ENCODE measurements at regions not wholly inside any gene's neighbourhood (a gene's known extent, or its start where the extent isn't known, plus 50 kb on each side); places are given as distances from the start of the nearest gene placed in this dataset.

DNA sequence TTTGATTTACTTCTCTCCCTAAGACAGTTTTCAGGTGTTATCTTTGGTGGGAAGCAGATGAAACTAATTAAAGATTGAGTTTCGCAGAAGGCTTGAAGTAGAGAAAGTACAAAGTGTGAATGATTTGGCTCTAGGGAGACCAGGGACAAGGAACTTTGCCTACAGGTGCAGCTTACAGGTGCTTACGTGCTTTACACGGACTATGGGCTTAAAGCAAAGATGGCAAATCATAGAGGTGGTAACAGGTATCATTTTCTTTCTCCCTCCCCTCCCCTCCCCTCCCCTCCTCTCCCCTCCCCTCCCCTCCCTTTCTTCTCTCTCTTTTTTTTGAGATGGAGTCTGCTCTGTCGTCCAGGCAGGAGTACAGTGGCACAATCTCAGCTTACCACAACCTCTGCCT is 136.3 kb downstream of the SLC35B3 start:
- TF ChIP-seq, protein P1, sequence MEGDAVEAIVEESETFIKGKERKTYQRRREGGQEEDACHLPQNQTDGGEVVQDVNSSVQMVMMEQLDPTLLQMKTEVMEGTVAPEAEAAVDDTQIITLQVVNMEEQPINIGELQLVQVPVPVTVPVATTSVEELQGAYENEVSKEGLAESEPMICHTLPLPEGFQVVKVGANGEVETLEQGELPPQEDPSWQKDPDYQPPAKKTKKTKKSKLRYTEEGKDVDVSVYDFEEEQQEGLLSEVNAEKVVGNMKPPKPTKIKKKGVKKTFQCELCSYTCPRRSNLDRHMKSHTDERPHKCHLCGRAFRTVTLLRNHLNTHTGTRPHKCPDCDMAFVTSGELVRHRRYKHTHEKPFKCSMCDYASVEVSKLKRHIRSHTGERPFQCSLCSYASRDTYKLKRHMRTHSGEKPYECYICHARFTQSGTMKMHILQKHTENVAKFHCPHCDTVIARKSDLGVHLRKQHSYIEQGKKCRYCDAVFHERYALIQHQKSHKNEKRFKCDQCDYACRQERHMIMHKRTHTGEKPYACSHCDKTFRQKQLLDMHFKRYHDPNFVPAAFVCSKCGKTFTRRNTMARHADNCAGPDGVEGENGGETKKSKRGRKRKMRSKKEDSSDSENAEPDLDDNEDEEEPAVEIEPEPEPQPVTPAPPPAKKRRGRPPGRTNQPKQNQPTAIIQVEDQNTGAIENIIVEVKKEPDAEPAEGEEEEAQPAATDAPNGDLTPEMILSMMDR (conservative IDR thresholded peaks at IDR 0.05) = no peak
- no peak for TF ChIP-seq ZFX (IDR thresholded peaks at IDR 0.05)
